HepG2 (cell line): ENCODE measurements at regions not wholly inside any gene's neighbourhood (a gene's known extent, or its start where the extent isn't known, plus 50 kb on each side); places are given as distances from the start of the nearest gene placed in this dataset.

Experiments
- ATF3 ChIP-seq: sonication (generic); formaldehyde crosslinking; IDR thresholded peaks from 2 replicates; pipeline ENCODE4 v1.4.0; 2020; ENCODE audit warnings: missing genetic modification reagents
- CENPX ChIP-seq: sonication (generic); formaldehyde crosslinking; IDR thresholded peaks from 2 replicates; pipeline ENCODE4 v1.9.0; 2021; ENCODE audit warnings: mild to moderate bottlenecking, missing genetic modification reagents, moderate library complexity
- EP300 ChIP-seq, 3 experiments: sonication (generic) in 1 of 3; formaldehyde crosslinking in 1 of 3; IDR thresholded peaks; 2 replicates each; pipeline versions ENCODE4 v1.5.1 to v1.6.1; 2011 to 2020; ENCODE audit warnings: low read depth in 2 of 3, low read length in 2 of 3, borderline replicate concordance in 1 of 3, improper control_type of control experiment in 1 of 3, mild to moderate bottlenecking in 1 of 3, missing genetic modification reagents in 1 of 3, moderate library complexity in 1 of 3
- FOXK2 ChIP-seq: fragments of 450-650 bp; IDR thresholded peaks from 2 replicates; pipeline ENCODE4 v1.6.1; 2016
- MED1 ChIP-seq: sonication (generic); formaldehyde crosslinking; IDR thresholded peaks from 2 replicates; pipeline ENCODE4 v1.4.0; 2020; ENCODE audit warnings: missing genetic modification reagents
- NFIC ChIP-seq: IDR thresholded peaks from 2 replicates; pipeline ENCODE4 v1.6.1; 2012; ENCODE audit warnings: mild to moderate bottlenecking, low read length, inconsistent platforms
- POLR2AphosphoS5 ChIP-seq: IDR thresholded peaks from 2 replicates; pipeline ENCODE4 v1.6.1; 2012; ENCODE audit warnings: low read depth, low read length
- RAD21 ChIP-seq: fragments of 450-650 bp; formaldehyde crosslinking; IDR thresholded peaks from 2 replicates; pipeline ENCODE4 v1.5.0; 2020; ENCODE audit warnings: mild to moderate bottlenecking
- TGIF2 ChIP-seq: IDR thresholded peaks from 2 replicates; pipeline ENCODE4 v1.6.1; 2016; ENCODE audit warnings: control low read depth, missing compliant biosample characterization
- ZBTB43 ChIP-seq: sonication (generic); formaldehyde crosslinking; conservative IDR thresholded peaks from 2 replicates; pipeline ENCODE4 v1.4.0; 2020; ENCODE audit warnings: missing genetic modification reagents
- TF ChIP-seq, protein P1 (sequence below): sonication (generic); formaldehyde crosslinking; IDR thresholded peaks from 2 replicates; pipeline ENCODE4 v1.5.0; 2020; ENCODE audit warnings: mild to moderate bottlenecking, missing genetic modification reagents, moderate library complexity
- TF ChIP-seq, protein P2 (sequence below): sonication (generic); formaldehyde crosslinking; IDR thresholded peaks from 2 replicates; pipeline ENCODE4 v1.8.1; 2023; ENCODE audit warnings: missing genetic modification reagents, mild to moderate bottlenecking, borderline replicate concordance

DNA sequence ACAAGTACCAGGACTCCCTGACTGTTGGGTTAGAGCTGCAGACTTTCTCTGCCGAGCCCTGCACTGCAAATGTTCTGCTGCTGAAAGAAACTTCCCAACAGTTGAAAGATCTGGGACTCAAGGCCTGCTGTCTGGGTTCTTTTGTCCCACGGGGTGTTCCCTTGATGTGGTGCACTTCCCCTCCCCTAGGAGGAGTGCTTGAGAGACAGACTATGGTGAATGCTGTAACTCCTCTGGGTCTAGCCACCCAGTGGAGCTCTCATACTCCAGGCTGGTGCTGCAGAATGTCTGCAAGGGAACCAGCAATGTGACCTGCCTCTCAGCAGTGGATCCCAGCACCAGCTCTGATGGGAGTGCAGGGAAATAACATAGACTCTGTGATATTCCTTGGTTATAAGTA, 129.2 kb upstream of the SLCO1B1 start:
- no peak for TF ChIP-seq ATF3 (CRISPR knock-in tag)
- no peak for TF ChIP-seq FOXK2
- no peak for TF ChIP-seq MED1 (CRISPR knock-in tag)
- TF ChIP-seq, protein P1, sequence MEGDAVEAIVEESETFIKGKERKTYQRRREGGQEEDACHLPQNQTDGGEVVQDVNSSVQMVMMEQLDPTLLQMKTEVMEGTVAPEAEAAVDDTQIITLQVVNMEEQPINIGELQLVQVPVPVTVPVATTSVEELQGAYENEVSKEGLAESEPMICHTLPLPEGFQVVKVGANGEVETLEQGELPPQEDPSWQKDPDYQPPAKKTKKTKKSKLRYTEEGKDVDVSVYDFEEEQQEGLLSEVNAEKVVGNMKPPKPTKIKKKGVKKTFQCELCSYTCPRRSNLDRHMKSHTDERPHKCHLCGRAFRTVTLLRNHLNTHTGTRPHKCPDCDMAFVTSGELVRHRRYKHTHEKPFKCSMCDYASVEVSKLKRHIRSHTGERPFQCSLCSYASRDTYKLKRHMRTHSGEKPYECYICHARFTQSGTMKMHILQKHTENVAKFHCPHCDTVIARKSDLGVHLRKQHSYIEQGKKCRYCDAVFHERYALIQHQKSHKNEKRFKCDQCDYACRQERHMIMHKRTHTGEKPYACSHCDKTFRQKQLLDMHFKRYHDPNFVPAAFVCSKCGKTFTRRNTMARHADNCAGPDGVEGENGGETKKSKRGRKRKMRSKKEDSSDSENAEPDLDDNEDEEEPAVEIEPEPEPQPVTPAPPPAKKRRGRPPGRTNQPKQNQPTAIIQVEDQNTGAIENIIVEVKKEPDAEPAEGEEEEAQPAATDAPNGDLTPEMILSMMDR, result no peak
- TF ChIP-seq CENPX (CRISPR knock-in tag), result no peak
- no peak for TF ChIP-seq RAD21
- no peak for TF ChIP-seq NFIC
- no peak for TF ChIP-seq EP300 (IDR thresholded peaks at IDR 0.05; ENCODE audit: low read depth in 2 of 2, low read length in 2 of 2)
- no peak for TF ChIP-seq EP300 (CRISPR knock-in tag; IDR thresholded peaks at IDR 0.05; ENCODE audit: borderline replicate concordance)
- no peak for TF ChIP-seq POLR2AphosphoS5
- TF ChIP-seq, protein P2, sequence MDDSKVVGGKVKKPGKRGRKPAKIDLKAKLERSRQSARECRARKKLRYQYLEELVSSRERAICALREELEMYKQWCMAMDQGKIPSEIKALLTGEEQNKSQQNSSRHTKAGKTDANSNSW (CRISPR knock-in tag), result no peak
- TF ChIP-seq TGIF2 (CRISPR knock-in tag), result no peak
- TF ChIP-seq ZBTB43 (CRISPR knock-in tag), result no peak
